ENCODE measurements at regions not wholly inside any gene's neighbourhood (a gene's known extent, or its start where the extent isn't known, plus 50 kb on each side); places are given as distances from the start of the nearest gene placed in this dataset.

GRCh38 chr13:72217142-72217541 lies 350.1 kb upstream of the DACH1 start:
- DNase-seq = no peak

GRCh38 chr13:72208112-72208645 lies 341.2 kb upstream of the DACH1 start:
- DNase-seq = no peak

GRCh38 chr13:72205773-72206172 lies 338.8 kb upstream of the DACH1 start:
- no peak for DNase-seq

GRCh38 chr13:72204291-72204690 lies 337.3 kb upstream of the DACH1 start:
- no peak for DNase-seq

- DNase-seq = no peak
Observed at GRCh38 chr13:72201726-72202125, 334.7 kb upstream of the DACH1 start.

GRCh38 chr13:72199640-72200039 lies 332.6 kb upstream of the DACH1 start:
- DNase-seq = no peak

GRCh38 chr13:72198967-72199560 lies 332.1 kb upstream of the DACH1 start:
- no peak for DNase-seq

GRCh38 chr13:72198042-72198441 lies 331.0 kb upstream of the DACH1 start:
- no peak for DNase-seq

GRCh38 chr13:72195044-72195704 lies 328.2 kb upstream of the DACH1 start:
- no peak for DNase-seq

GRCh38 chr13:72194523-72194922 lies 327.5 kb upstream of the DACH1 start:
- DNase-seq = no peak

- DNase-seq = no peak
Observed at GRCh38 chr13:72186730-72187422, 319.9 kb upstream of the DACH1 start.

- DNase-seq = no peak
Observed at GRCh38 chr13:72185776-72186175, 318.8 kb upstream of the DACH1 start.

GRCh38 chr13:72181661-72182060 lies 314.7 kb upstream of the DACH1 start:
- no peak for DNase-seq

- no peak for DNase-seq
Observed at GRCh38 chr13:72180253-72180952, 313.4 kb upstream of the DACH1 start.

- DNase-seq = no peak
Observed at GRCh38 chr13:72174549-72174948, 307.5 kb upstream of the DACH1 start.

- DNase-seq = no peak
Observed at GRCh38 chr13:72170571-72170970, 303.6 kb upstream of the DACH1 start.

GRCh38 chr13:72168126-72168855 lies 301.3 kb upstream of the DACH1 start:
- no peak for DNase-seq

GRCh38 chr13:72166102-72166650 lies 299.2 kb upstream of the DACH1 start:
- no peak for DNase-seq

GRCh38 chr13:72165276-72165675 lies 298.3 kb upstream of the DACH1 start:
- no peak for DNase-seq

- no peak for DNase-seq
Observed at GRCh38 chr13:72164811-72165210, 297.8 kb upstream of the DACH1 start.

- no peak for DNase-seq
Observed at GRCh38 chr13:72163678-72164077, 296.7 kb upstream of the DACH1 start.

- DNase-seq = no peak
Observed at GRCh38 chr13:72160977-72161376, 294.0 kb upstream of the DACH1 start.
